ENCODE measurements at regions not wholly inside any gene's neighbourhood (a gene's known extent, or its start where the extent isn't known, plus 50 kb on each side); places are given as distances from the start of the nearest gene placed in this dataset.
"Not testable (repeated sequence)": the region's sequence is repeated elsewhere in the genome, so short reads cannot be mapped to it uniquely, and the experiment has no call there.

GRCh38 chrX:3881255-3881895 lies 167.9 kb upstream of the PRKX start:
- not testable (repeated sequence) for H3K79me2 ChIP-seq (replicated peaks; ENCODE audit: insufficient read depth, low read length); H3K9me2 ChIP-seq (ENCODE audit: insufficient read depth, low read length); H2AFZ ChIP-seq (ENCODE audit: low read depth, low read length); H3K9ac ChIP-seq (ENCODE audit: low read length); H3K9me3 ChIP-seq (ENCODE audit: low read length); H3F3A ChIP-seq (ENCODE audit: insufficient read depth, low read length, poor library complexity, severe bottlenecking); H3K27ac ChIP-seq (ENCODE audit: low read length); H4K20me1 ChIP-seq (ENCODE audit: insufficient read depth); H3K4me3 ChIP-seq (ENCODE audit: low read length); H3K27me3 ChIP-seq (ENCODE audit: insufficient read depth, low read depth, low read length); H3K36me3 ChIP-seq (ENCODE audit: insufficient read depth, low read length); H3K4me2 ChIP-seq (ENCODE audit: low read length)

DNA sequence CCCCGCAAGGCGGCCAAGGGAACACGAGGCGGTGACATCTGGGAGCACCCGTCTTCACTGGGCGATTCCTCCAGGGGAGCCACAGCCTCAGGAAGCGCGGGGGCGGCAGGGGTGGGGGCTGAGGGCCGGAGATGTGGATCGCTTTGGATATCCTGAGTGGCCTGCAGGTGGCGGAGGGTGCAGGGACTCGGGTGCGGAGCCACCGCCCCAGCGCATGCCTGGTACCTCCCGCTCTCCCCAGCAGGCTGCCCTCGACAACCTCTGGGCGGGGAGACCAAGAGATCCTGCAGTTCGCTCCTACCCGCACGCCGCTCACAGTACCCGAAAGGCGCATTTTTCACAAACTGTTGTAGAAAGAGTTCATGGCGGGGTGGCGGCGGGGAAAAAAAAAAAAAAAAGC lies 162.9 kb upstream of the PRKX start:
- H3K9me3 ChIP-seq (ENCODE audit: low read length): not testable (repeated sequence)

GRCh38 chrX:3875638-3876037 lies 162.2 kb upstream of the PRKX start:
- not testable (repeated sequence) for H4K20me1 ChIP-seq (ENCODE audit: insufficient read depth); H2AFZ ChIP-seq (ENCODE audit: low read depth, low read length); H3K27ac ChIP-seq (ENCODE audit: low read length); H3F3A ChIP-seq (ENCODE audit: insufficient read depth, low read length, poor library complexity, severe bottlenecking); H3K4me2 ChIP-seq (ENCODE audit: low read length); H3K79me2 ChIP-seq (replicated peaks; ENCODE audit: insufficient read depth, low read length); H3K36me3 ChIP-seq (ENCODE audit: insufficient read depth, low read length); H3K27me3 ChIP-seq (ENCODE audit: insufficient read depth, low read depth, low read length); H3K4me3 ChIP-seq (ENCODE audit: low read length); H3K9me2 ChIP-seq (ENCODE audit: insufficient read depth, low read length); H3K9me3 ChIP-seq (ENCODE audit: low read length); H3K9ac ChIP-seq (ENCODE audit: low read length)

More for the DNA sequence above, 162.9 kb upstream of the PRKX start:
- H3K9ac ChIP-seq (ENCODE audit: low read length); H2AFZ ChIP-seq (ENCODE audit: low read depth, low read length); H3K4me3 ChIP-seq (ENCODE audit: low read length); H3K27ac ChIP-seq (ENCODE audit: low read length); H3K79me2 ChIP-seq (replicated peaks; ENCODE audit: insufficient read depth, low read length); H4K20me1 ChIP-seq (ENCODE audit: insufficient read depth); H3K27me3 ChIP-seq (ENCODE audit: insufficient read depth, low read depth, low read length); H3K9me2 ChIP-seq (ENCODE audit: insufficient read depth, low read length); H3F3A ChIP-seq (ENCODE audit: insufficient read depth, low read length, poor library complexity, severe bottlenecking); H3K4me2 ChIP-seq (ENCODE audit: low read length); H3K36me3 ChIP-seq (ENCODE audit: insufficient read depth, low read length): not testable (repeated sequence)

DNA sequence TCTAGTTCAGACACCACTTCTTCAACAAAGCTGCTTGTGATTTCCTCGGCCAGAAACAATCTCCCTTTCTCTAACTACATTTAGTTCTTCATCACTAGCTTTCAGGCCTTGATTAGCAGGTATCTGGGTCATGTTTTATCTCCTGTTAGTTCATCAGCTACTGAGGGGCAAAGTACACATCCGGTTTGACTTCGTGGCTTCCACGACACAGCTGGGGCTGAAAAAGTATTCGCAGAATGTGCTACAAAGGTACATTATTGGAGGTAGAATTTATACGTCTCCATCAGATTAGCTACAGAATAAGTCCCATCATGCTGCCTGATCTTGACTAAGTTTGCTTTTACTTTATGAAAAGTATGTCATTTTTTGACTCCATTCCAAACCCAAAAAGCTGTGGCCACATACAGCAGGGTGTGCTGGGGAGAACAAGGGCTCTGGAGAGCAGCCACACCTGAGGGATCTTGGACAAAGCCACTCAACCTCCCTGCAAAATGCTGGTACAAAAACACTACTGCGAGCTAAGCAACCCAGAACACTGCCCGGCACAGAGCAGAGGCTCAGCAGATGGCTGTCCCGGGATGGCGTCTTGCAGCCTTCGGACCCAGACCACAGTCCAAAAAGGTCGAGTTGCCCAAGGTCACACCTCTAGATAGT lies 158.9 kb upstream of the PRKX start:
- not testable (repeated sequence) for H3K9ac ChIP-seq (ENCODE audit: low read length)

GRCh38 chrX:3867067-3867831 lies 153.8 kb upstream of the PRKX start:
- not testable (repeated sequence) for H3K27ac ChIP-seq (ENCODE audit: low read length); H3F3A ChIP-seq (ENCODE audit: insufficient read depth, low read length, poor library complexity, severe bottlenecking); H2AFZ ChIP-seq (ENCODE audit: low read depth, low read length); H3K36me3 ChIP-seq (ENCODE audit: insufficient read depth, low read length); H3K4me3 ChIP-seq (ENCODE audit: low read length); H3K9ac ChIP-seq (ENCODE audit: low read length); H3K9me3 ChIP-seq (ENCODE audit: low read length); H3K79me2 ChIP-seq (replicated peaks; ENCODE audit: insufficient read depth, low read length); H3K4me2 ChIP-seq (ENCODE audit: low read length); H3K9me2 ChIP-seq (ENCODE audit: insufficient read depth, low read length); H3K27me3 ChIP-seq (ENCODE audit: insufficient read depth, low read depth, low read length); H4K20me1 ChIP-seq (ENCODE audit: insufficient read depth)

More for the DNA sequence above, 158.9 kb upstream of the PRKX start:
- not testable (repeated sequence) for H3K36me3 ChIP-seq (ENCODE audit: insufficient read depth, low read length); H3K27ac ChIP-seq (ENCODE audit: low read length); H3K9me3 ChIP-seq (ENCODE audit: low read length); H3K4me3 ChIP-seq (ENCODE audit: low read length); H3K27me3 ChIP-seq (ENCODE audit: insufficient read depth, low read depth, low read length); H2AFZ ChIP-seq (ENCODE audit: low read depth, low read length); H3K9me2 ChIP-seq (ENCODE audit: insufficient read depth, low read length); H3K4me2 ChIP-seq (ENCODE audit: low read length); H4K20me1 ChIP-seq (ENCODE audit: insufficient read depth); H3F3A ChIP-seq (ENCODE audit: insufficient read depth, low read length, poor library complexity, severe bottlenecking); H3K79me2 ChIP-seq (replicated peaks; ENCODE audit: insufficient read depth, low read length)

DNA sequence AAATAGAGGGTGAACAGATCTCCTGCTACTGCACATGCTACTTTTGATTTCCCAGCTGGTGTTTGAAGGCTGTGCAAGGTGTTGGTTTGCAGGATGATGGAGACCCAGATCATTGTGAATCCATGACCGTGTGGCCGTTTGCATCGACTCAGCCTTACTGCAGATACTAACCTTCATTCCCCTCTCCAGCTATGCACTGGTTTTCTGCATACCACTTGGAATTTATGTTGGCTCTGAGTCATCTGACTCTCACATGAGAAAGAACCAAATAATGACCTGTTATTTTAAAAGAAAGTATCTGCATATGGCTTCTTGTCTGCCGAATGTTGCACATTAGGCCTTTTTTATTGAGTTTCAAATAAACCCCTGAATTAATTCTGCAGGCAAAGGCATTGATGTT lies 144.9 kb upstream of the PRKX start:
- H4K20me1 ChIP-seq (ENCODE audit: insufficient read depth); H3K9me3 ChIP-seq (ENCODE audit: low read length); H3K27me3 ChIP-seq (ENCODE audit: insufficient read depth, low read depth, low read length); H3K4me2 ChIP-seq (ENCODE audit: low read length); H2AFZ ChIP-seq (ENCODE audit: low read depth, low read length); H3K9me2 ChIP-seq (ENCODE audit: insufficient read depth, low read length); H3F3A ChIP-seq (ENCODE audit: insufficient read depth, low read length, poor library complexity, severe bottlenecking); H3K36me3 ChIP-seq (ENCODE audit: insufficient read depth, low read length); H3K9ac ChIP-seq (ENCODE audit: low read length); H3K27ac ChIP-seq (ENCODE audit: low read length); H3K4me3 ChIP-seq (ENCODE audit: low read length); H3K79me2 ChIP-seq (replicated peaks; ENCODE audit: insufficient read depth, low read length): not testable (repeated sequence)

DNA sequence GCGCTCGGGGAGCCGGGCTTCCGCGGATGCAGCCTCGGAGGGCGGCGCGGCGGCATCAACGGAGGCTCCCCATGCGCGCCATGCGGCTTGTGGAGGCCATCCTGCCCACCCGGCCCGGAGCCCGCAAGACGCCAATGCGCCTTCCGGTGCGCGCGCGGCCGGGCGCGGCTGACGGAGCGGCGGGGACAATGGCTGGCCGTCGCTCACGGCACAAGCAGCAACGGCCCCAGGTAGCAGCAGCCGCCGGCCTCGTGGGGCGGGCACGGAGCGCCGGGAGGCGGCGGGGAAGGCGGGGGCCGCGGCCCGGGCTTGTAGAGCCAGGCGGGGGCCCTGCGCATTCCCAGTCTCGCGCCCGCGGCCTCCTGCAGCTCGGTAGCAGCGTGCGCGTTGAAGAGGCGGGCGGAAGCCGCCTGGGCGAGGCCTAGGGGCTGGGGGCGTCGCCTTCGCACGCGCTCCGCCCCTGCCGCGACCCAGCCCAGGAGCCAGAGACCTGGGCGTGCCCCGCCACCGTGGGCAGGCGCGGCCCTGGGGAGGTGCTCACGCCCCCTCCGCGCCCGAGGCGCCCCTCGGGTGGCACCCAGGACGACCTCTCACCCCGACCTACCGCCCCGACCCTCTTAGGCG lies 130.2 kb upstream of the PRKX start:
- H3K9me3 ChIP-seq (ENCODE audit: low read length); H3K4me3 ChIP-seq (ENCODE audit: low read length); H3K4me2 ChIP-seq (ENCODE audit: low read length); H3K36me3 ChIP-seq (ENCODE audit: insufficient read depth, low read length); H3K27me3 ChIP-seq (ENCODE audit: insufficient read depth, low read depth, low read length); H3K79me2 ChIP-seq (replicated peaks; ENCODE audit: insufficient read depth, low read length); H3K27ac ChIP-seq (ENCODE audit: low read length); H4K20me1 ChIP-seq (ENCODE audit: insufficient read depth); H3K9ac ChIP-seq (ENCODE audit: low read length); H3K9me2 ChIP-seq (ENCODE audit: insufficient read depth, low read length); H2AFZ ChIP-seq (ENCODE audit: low read depth, low read length); H3F3A ChIP-seq (ENCODE audit: insufficient read depth, low read length, poor library complexity, severe bottlenecking): not testable (repeated sequence)

All from neural cell (in vitro differentiated cells).